ENCODE measurements at regions not wholly inside any gene's neighbourhood (a gene's known extent, or its start where the extent isn't known, plus 50 kb on each side); places are given as distances from the start of the nearest gene placed in this dataset.

- BruUV-seq (replicated peaks), result no TSS peak
- no peak for ATAC-seq
These were observed 227.0 kb upstream of the RXFP2 start for GRCh38 chr13:31512331-31512730.

GRCh38 chr13:31514932-31515331 lies 224.4 kb upstream of the RXFP2 start:
- Histone ChIP-seq H3K4me1 (ENCODE audit: insufficient read depth, low read length) (no peaks in the 10 kb centered on the region), H3K9me2 (replicated peaks; ENCODE audit: low read length) (no peaks in the 10 kb centered on the region), H3K4me3 (ENCODE audit: low read length) (no peak overlapping the region), H3K9me3 (ENCODE audit: low read length) (no peaks in the 10 kb centered on the region), H3K79me2 (ENCODE audit: low read length) (no peaks in the 10 kb centered on the region), H4K20me1 (ENCODE audit: low read length) (no peaks in the 10 kb centered on the region), H3K36me3 (ENCODE audit: low read depth, low read length) (no peaks in the 10 kb centered on the region), H2AFZ (ENCODE audit: low read length) (no peak overlapping the region), H3F3A (ENCODE audit: low read length, unreplicated experiment) (no peaks in the 10 kb centered on the region), H3K9ac (ENCODE audit: low read length) (no peak overlapping the region), H3K27me3 (ENCODE audit: low read length) (peaks cover 12% of the 10 kb centered on the region), H3K27ac (ENCODE audit: low read length) (no peak overlapping the region), H3K4me2 (ENCODE audit: low read length) (no peak overlapping the region)
- no peak for TF ChIP-seq CTCF (conservative IDR thresholded peaks at IDR 0.05; ENCODE audit: low read depth, low read length)
- TF ChIP-seq EZH2 (IDR thresholded peaks at IDR 0.05; ENCODE audit: low read length, unreplicated experiment), result no peak
- TF ChIP-seq EZH2phosphoT487 (IDR thresholded peaks at IDR 0.05; ENCODE audit: borderline replicate concordance, low read length), result no peak
- intact Hi-C loops (cut with micrococcal nuclease), result no loop called here
- no peak for DNase-seq
- ATAC-seq, result no peak
- no TSS peak for BruUV-seq (replicated peaks)
- ChIA-PET POLR2A (ENCODE audit: unreplicated experiment) (no interaction called here), CTCF (no interaction called here)

More at GRCh38 chr13:31512331-31512730, 227.0 kb upstream of the RXFP2 start:
- H3F3A ChIP-seq (ENCODE audit: low read length, unreplicated experiment), result no peaks in the 10 kb centered on the region
- H3K79me2 ChIP-seq (ENCODE audit: low read length), result no peaks in the 10 kb centered on the region
- peaks cover 12% of the 10 kb centered on the region for H3K27me3 ChIP-seq (ENCODE audit: low read length)
- H2AFZ ChIP-seq (ENCODE audit: low read length), result no peak overlapping the region
- CTCF ChIA-PET, result interaction anchor here (0.6 kb wide), 1 partner anchor 95 kb away, joined by 3 read pairs; no protein-coding TSS in a partner anchor
- H3K36me3 ChIP-seq (ENCODE audit: low read depth, low read length), result no peaks in the 10 kb centered on the region
- no peaks in the 10 kb centered on the region for H3K4me1 ChIP-seq (ENCODE audit: insufficient read depth, low read length)
- H3K9me3 ChIP-seq (ENCODE audit: low read length), result no peaks in the 10 kb centered on the region
- TF ChIP-seq EZH2phosphoT487 (IDR thresholded peaks at IDR 0.05; ENCODE audit: borderline replicate concordance, low read length) (no peak), CTCF (conservative IDR thresholded peaks at IDR 0.05; ENCODE audit: low read depth, low read length) (no peak), EZH2 (IDR thresholded peaks at IDR 0.05; ENCODE audit: low read length, unreplicated experiment) (no peak)
- DNase-seq, result no peak
- intact Hi-C loops (cut with micrococcal nuclease), result no loop called here
- H3K27ac ChIP-seq (ENCODE audit: low read length), result no peak overlapping the region
- POLR2A ChIA-PET (ENCODE audit: unreplicated experiment), result no interaction called here
- H3K4me2 ChIP-seq (ENCODE audit: low read length), result no peak overlapping the region
- H3K4me3 ChIP-seq (ENCODE audit: low read length), result no peak overlapping the region
- no peaks in the 10 kb centered on the region for H3K9me2 ChIP-seq (replicated peaks; ENCODE audit: low read length)
- H4K20me1 ChIP-seq (ENCODE audit: low read length), result no peaks in the 10 kb centered on the region
- H3K9ac ChIP-seq (ENCODE audit: low read length), result no peak overlapping the region

GRCh38 chr13:31515427-31515826 lies 223.9 kb upstream of the RXFP2 start:
- no peaks in the 10 kb centered on the region for H3K79me2 ChIP-seq (ENCODE audit: low read length)
- H2AFZ ChIP-seq (ENCODE audit: low read length), result no peak overlapping the region
- no peaks in the 10 kb centered on the region for H3F3A ChIP-seq (ENCODE audit: low read length, unreplicated experiment)
- ATAC-seq (no peak), DNase-seq (no peak)
- H3K27ac ChIP-seq (ENCODE audit: low read length), result no peak overlapping the region
- CTCF ChIA-PET, result no interaction called here
- TF ChIP-seq EZH2 (IDR thresholded peaks at IDR 0.05; ENCODE audit: low read length, unreplicated experiment) (no peak), EZH2phosphoT487 (IDR thresholded peaks at IDR 0.05; ENCODE audit: borderline replicate concordance, low read length) (no peak), CTCF (conservative IDR thresholded peaks at IDR 0.05; ENCODE audit: low read depth, low read length) (no peak)
- H3K4me1 ChIP-seq (ENCODE audit: insufficient read depth, low read length), result no peaks in the 10 kb centered on the region
- H3K27me3 ChIP-seq (ENCODE audit: low read length), result peaks cover 12% of the 10 kb centered on the region
- H3K9me3 ChIP-seq (ENCODE audit: low read length), result no peaks in the 10 kb centered on the region
- POLR2A ChIA-PET (ENCODE audit: unreplicated experiment), result no interaction called here
- intact Hi-C loops (cut with micrococcal nuclease), result no loop called here
- BruUV-seq (replicated peaks), result no TSS peak
- H3K4me2 ChIP-seq (ENCODE audit: low read length), result no peak overlapping the region
- H4K20me1 ChIP-seq (ENCODE audit: low read length), result no peaks in the 10 kb centered on the region
- no peaks in the 10 kb centered on the region for H3K9me2 ChIP-seq (replicated peaks; ENCODE audit: low read length)
- H3K4me3 ChIP-seq (ENCODE audit: low read length), result no peak overlapping the region
- no peaks in the 10 kb centered on the region for H3K36me3 ChIP-seq (ENCODE audit: low read depth, low read length)
- no peak overlapping the region for H3K9ac ChIP-seq (ENCODE audit: low read length)
